CD14-positive monocyte (primary cell): ENCODE measurements at regions not wholly inside any gene's neighbourhood (a gene's known extent, or its start where the extent isn't known, plus 50 kb on each side); places are given as distances from the start of the nearest gene placed in this dataset.

Experiments used
- DNase-seq, 3 donors: peaks; one replicate each; pipeline ENCODE4 v3.0.0-alpha.2; 2011 to 2022
- H2AFZ ChIP-seq: 2 replicates; pipeline ENCODE4 v1.6.0; 2012; ENCODE audit warnings: mild to moderate bottlenecking, low read depth, low read length, inconsistent platforms; ENCODE audit not compliant: insufficient read depth, poor library complexity, severe bottlenecking
- H3K27ac ChIP-seq, 2 donors: 1 replicate in 1 of 2; 2 replicates in 1 of 2; pipeline ENCODE4 v1.5.1; 2012 to 2013; ENCODE audit warnings: low read length in 2 of 2, control low read depth in 1 of 2, inconsistent platforms in 1 of 2, low read depth in 1 of 2, mild to moderate bottlenecking in 1 of 2
- H3K27me3 ChIP-seq, 2 donors: one replicate each; pipeline versions ENCODE4 v1.6.0 to v1.6.1; 2011 to 2013; ENCODE audit warnings: low read length in 2 of 2; ENCODE audit not compliant: control insufficient read depth in 2 of 2, insufficient read depth in 2 of 2
- H3K36me3 ChIP-seq, 2 donors: replicated peaks in 1 of 2; 1 replicate in 1 of 2; 2 replicates in 1 of 2; pipeline versions ENCODE4 v1.5.1 to v1.6.1; 2012 to 2013; ENCODE audit warnings: low read length in 2 of 2, control low read depth in 1 of 2, inconsistent platforms in 1 of 2, mild to moderate bottlenecking in 1 of 2; ENCODE audit not compliant: insufficient read depth in 2 of 2, control insufficient read depth in 1 of 2
- H3K4me1 ChIP-seq, 2 donors: 1 replicate in 1 of 2; 2 replicates in 1 of 2; pipeline versions ENCODE4 v1.5.1 to v1.6.1; 2012 to 2013; ENCODE audit warnings: low read length in 2 of 2, control low read depth in 1 of 2, inconsistent platforms in 1 of 2, mild to moderate bottlenecking in 1 of 2, moderate library complexity in 1 of 2; ENCODE audit not compliant: insufficient read depth in 2 of 2, control insufficient read depth in 1 of 2
- H3K4me2 ChIP-seq: replicated peaks from 2 replicates; pipeline ENCODE3; 2012; ENCODE audit warnings: low read length, moderate library complexity, mild to moderate bottlenecking; ENCODE audit not compliant: poor library complexity, severe bottlenecking; ENCODE audit errors: extremely low read depth
- H3K4me3 ChIP-seq, 3 experiments: fragments of 200-600 bp in 1 of 3; sonication (generic) in 1 of 3; replicated peaks in 1 of 3; 1 replicate in 2 of 3; 2 replicates in 1 of 3; pipeline ENCODE4 v1.5.1; 2011 to 2013; ENCODE audit warnings: low read length in 3 of 3, mild to moderate bottlenecking in 3 of 3, control low read depth in 2 of 3, low read depth in 2 of 3, inconsistent platforms in 1 of 3, moderate library complexity in 1 of 3
- H3K79me2 ChIP-seq: 2 replicates; pipeline ENCODE4 v1.6.0; 2012; ENCODE audit warnings: mild to moderate bottlenecking, control low read depth, inconsistent platforms, low read length, moderate library complexity; ENCODE audit not compliant: insufficient read depth
- H3K9ac ChIP-seq: 2 replicates; pipeline ENCODE4 v1.6.0; 2017; ENCODE audit warnings: low read length, mild to moderate bottlenecking; ENCODE audit not compliant: insufficient read depth, poor library complexity, severe bottlenecking
- H3K9me3 ChIP-seq, 2 donors: replicated peaks in 1 of 2; 1 replicate in 1 of 2; 2 replicates in 1 of 2; pipeline versions ENCODE4 v1.5.1 to v1.6.1; 2012 to 2013; ENCODE audit warnings: low read length in 2 of 2, control low read depth in 1 of 2; ENCODE audit not compliant: control insufficient read depth in 1 of 2, insufficient read depth in 1 of 2
- H4K20me1 ChIP-seq: 2 replicates; pipeline ENCODE4 v1.6.0; 2012; ENCODE audit warnings: mild to moderate bottlenecking, low read length, control low read depth, moderate library complexity; ENCODE audit not compliant: insufficient read depth
- H3K27ac Mint-ChIP-seq, 7 donors: one replicate each; pipeline ENCODE4 v1.8.0; 2020; ENCODE audit warnings: mild to moderate bottlenecking in 7 of 7, mixed read lengths in 7 of 7, moderate library complexity in 6 of 7, inconsistent platforms in 2 of 7
- H3K27me3 Mint-ChIP-seq, 3 donors: one replicate each; pipeline ENCODE4 v1.8.0; 2021 to 2022; ENCODE audit warnings: low read depth in 3 of 3, mild to moderate bottlenecking in 3 of 3, mixed read lengths in 3 of 3, moderate library complexity in 3 of 3, inconsistent platforms in 1 of 3
- H3K36me3 Mint-ChIP-seq, 2 donors: one replicate each; pipeline ENCODE4 v1.8.0; 2020; ENCODE audit warnings: mixed read lengths in 2 of 2, inconsistent platforms in 1 of 2, mild to moderate bottlenecking in 1 of 2
- H3K4me1 Mint-ChIP-seq: one replicate; pipeline ENCODE4 v1.8.0; 2020; ENCODE audit warnings: mild to moderate bottlenecking, mixed read lengths
- H3K4me3 Mint-ChIP-seq, 2 donors: one replicate each; pipeline ENCODE4 v1.8.0; 2020; ENCODE audit warnings: mild to moderate bottlenecking in 2 of 2, mixed read lengths in 2 of 2, moderate library complexity in 1 of 2
- H3K9me3 Mint-ChIP-seq, 7 donors: one replicate each; pipeline ENCODE4 v1.8.0; 2020 to 2022; ENCODE audit warnings: mixed read lengths in 7 of 7, mild to moderate bottlenecking in 6 of 7, moderate library complexity in 6 of 7, inconsistent platforms in 2 of 7
- WGBS: methylation state at CpG from one replicate; pipeline ENCODE4 v1.1.5; 2013; ENCODE audit warnings: missing lambda C conversion rate; ENCODE audit not compliant: insufficient coverage; 5-methylcytosine and 5-hydroxymethylcytosine counted together
- intact Hi-C, 2 donors: fragments of 100-400 bp; cut with micrococcal nuclease; formaldehyde crosslinking; loops; one replicate each; pipeline versions ENCODE4 v1.15.0 to v1.15.1; 2023
- TF ChIP-seq, protein P1 (sequence below): fragments of 200-600 bp; IDR thresholded peaks from one replicate; pipeline ENCODE4 v1.8.0; 2022; ENCODE audit warnings: antibody characterized with exemption, mild to moderate bottlenecking

DNA sequence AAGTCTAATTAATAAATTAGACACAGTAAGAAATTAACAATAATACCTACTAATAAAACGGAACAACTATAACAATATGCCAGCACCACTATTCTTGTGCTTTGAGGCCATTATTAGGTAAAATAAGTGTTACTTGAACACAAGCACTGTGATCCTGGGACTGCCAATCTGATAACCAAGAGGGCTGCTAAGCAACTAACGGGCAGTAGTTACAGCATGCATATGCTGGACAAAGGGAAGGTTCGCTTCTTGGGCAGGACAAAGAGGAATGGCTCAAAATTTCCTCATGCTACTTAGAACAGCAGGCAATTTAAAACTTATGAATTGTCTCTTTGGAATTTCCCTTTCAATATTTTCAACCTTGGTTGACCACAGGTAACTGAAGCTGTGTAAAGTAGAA lies 718.6 kb downstream of the SORCS3 start:
- Mint-ChIP-seq H3K36me3 (no peaks in the 10 kb centered on the region), H3K4me3 (no peak overlapping the region), H3K27me3 (peaks cover 0 to 1% (median 0%) of the 10 kb centered on the region in 3 donors), H3K9me3 (peaks cover 0 to 8% (median 5%) of the 10 kb centered on the region in 7 donors), H3K27ac (no peak overlapping the region), H3K4me1 (no peaks in the 10 kb centered on the region)
- TF ChIP-seq, protein P1, sequence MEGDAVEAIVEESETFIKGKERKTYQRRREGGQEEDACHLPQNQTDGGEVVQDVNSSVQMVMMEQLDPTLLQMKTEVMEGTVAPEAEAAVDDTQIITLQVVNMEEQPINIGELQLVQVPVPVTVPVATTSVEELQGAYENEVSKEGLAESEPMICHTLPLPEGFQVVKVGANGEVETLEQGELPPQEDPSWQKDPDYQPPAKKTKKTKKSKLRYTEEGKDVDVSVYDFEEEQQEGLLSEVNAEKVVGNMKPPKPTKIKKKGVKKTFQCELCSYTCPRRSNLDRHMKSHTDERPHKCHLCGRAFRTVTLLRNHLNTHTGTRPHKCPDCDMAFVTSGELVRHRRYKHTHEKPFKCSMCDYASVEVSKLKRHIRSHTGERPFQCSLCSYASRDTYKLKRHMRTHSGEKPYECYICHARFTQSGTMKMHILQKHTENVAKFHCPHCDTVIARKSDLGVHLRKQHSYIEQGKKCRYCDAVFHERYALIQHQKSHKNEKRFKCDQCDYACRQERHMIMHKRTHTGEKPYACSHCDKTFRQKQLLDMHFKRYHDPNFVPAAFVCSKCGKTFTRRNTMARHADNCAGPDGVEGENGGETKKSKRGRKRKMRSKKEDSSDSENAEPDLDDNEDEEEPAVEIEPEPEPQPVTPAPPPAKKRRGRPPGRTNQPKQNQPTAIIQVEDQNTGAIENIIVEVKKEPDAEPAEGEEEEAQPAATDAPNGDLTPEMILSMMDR: no peak
- Histone ChIP-seq H4K20me1 (no peaks in the 10 kb centered on the region), H3K27me3 (no peaks in the 10 kb centered on the region), H3K36me3 (no peaks in the 10 kb centered on the region), H3K4me1 (no peaks in the 10 kb centered on the region), H2AFZ (no peak overlapping the region), H3K9me3 (peaks cover 0 to 4% of the 10 kb centered on the region in 2 donors), H3K4me3 (no peak overlapping the region), H3K79me2 (no peaks in the 10 kb centered on the region), H3K27ac (no peak overlapping the region), H3K9ac (no peak overlapping the region), H3K4me2 (no peak overlapping the region)
- no peak for DNase-seq
- intact Hi-C loops: no loop called here
- WGBS: 100% methylated on average over 2 of the region's 3 CpGs

DNA sequence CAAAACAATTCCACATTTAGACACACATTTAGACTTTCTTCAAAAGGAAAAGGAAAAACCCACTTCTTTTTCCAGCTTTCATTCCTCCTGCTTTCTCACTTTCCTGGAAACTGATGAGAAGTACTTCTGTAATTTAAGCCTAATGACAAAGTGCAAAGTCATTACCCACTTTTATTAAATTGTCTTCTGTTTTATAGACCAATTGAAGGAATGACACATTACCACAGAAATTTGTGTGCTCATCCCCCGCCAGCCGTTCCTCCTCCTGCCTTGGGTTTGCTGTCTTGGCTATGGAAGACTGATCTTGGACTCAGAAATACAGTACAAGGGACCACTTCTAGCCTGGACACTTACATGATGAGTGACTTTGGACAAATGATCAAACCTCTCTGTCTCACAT lies 717.8 kb downstream of the SORCS3 start:
- H3K27ac ChIP-seq: no peak overlapping the region
- Mint-ChIP-seq H3K27ac (no peak overlapping the region), H3K36me3 (no peaks in the 10 kb centered on the region), H3K27me3 (peaks cover 0 to 3% (median 1%) of the 10 kb centered on the region in 3 donors), H3K4me3 (no peak overlapping the region), H3K9me3 (peaks cover 0 to 8% (median 5%) of the 10 kb centered on the region in 7 donors), H3K4me1 (no peaks in the 10 kb centered on the region)
- TF ChIP-seq, protein P1: no peak
- H4K20me1 ChIP-seq: no peaks in the 10 kb centered on the region
- H3K4me1 ChIP-seq: no peaks in the 10 kb centered on the region
- H3K4me2 ChIP-seq: no peak overlapping the region
- H3K4me3 ChIP-seq: no peak overlapping the region
- no peaks in the 10 kb centered on the region for H3K27me3 ChIP-seq
- H2AFZ ChIP-seq: no peak overlapping the region
- no CpG with 5 or more reads among the region's 2 CpGs for WGBS
- H3K79me2 ChIP-seq: no peaks in the 10 kb centered on the region
- DNase-seq: no peak
- H3K9me3 ChIP-seq: peaks cover 0 to 10% of the 10 kb centered on the region in 2 donors
- intact Hi-C loops: no loop called here
- H3K36me3 ChIP-seq: no peaks in the 10 kb centered on the region
- H3K9ac ChIP-seq: no peak overlapping the region
